Hindlimb muscle (tissue), 1 donor: ENCODE measurements at regions not wholly inside any gene's neighbourhood (a gene's known extent, or its start where the extent isn't known, plus 50 kb on each side); places are given as distances from the start of the nearest gene placed in this dataset.

ENCODE experiments used
- DNase-seq: peaks from one replicate; pipeline ENCODE4 v3.0.0-alpha.2; 2013

- peak; percentile 60 for DNase-seq
Observed at GRCh38 chr13:33721724-33722123, 96.2 kb upstream of the RFC3 start.

- peak; percentile 27 for DNase-seq
Observed at GRCh38 chr13:33722216-33722915, 95.6 kb upstream of the RFC3 start.

DNA sequence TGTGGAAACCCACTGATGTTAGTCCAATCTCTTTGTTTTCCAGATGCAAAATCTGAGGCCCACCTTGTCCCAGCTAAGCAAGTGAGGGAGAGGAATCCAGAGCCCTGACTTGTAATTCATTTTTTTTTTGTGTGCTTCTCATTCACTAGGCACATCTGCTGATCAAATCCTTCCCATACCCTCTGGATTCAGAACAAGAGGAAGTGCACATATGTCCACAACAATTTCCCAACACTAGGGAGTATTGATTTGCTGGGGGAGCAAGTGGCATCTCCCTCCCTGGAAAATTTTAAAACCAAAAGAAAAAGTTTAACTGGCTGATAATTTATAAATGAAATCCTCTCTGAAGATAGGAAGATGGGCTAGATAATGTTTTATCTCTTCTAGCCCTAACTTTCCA lies 94.6 kb upstream of the RFC3 start:
- no peak for DNase-seq

DNA sequence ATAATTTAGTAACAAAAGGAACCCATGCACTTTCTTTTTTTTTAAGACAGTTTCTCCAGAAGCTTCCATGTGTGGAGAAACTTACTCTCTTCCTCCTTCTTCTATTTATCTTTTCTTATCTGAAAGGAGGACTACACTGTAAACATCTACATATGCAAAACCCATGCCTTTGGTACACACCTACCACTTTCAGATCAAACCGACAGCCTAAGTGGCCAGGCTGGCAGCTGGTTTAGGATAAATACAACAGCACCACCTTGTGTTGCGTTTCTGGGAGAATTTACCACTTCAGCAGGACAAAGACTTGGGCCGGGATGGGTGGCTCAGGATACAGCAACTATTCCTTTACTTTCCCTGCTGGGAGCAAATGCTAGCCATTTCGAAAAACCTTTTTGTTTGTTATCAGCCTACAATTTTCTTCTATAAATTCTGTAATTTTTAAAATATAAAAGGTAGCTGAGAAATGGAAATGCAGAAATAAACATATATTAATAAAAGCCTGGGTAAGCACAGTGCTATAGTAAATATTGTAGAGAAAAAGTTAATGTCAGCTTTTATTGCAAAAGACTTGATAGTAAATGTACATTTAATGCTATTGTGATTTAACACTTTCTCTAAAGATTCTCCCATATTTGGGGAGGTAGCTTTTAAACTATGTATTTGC lies 94.0 kb upstream of the RFC3 start:
- DNase-seq, result peak; percentile 82

DNA sequence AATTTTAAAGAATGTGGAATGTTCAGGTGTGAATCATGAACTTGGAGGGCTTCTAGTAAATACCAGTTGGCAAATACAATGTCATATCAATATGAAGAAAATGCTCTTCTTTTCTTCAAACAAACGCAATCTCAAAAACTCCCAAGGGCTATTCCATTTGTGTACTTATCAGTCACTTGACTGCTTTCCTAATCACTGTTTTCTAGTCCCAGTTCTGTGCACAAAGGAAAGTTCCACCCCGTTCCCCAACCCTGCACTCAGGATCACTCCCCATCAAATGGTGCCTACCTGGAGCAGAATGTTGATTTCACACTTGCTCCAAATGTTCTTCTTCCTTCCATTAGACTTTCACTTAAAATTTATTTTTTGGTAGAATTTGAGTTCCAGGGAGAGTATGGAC lies 92.6 kb upstream of the RFC3 start:
- DNase-seq, result no peak

- DNase-seq, result no peak
Observed at GRCh38 chr13:33727297-33728083, 90.5 kb upstream of the RFC3 start.

- DNase-seq, result no peak
Observed at GRCh38 chr13:33728271-33729037, 89.5 kb upstream of the RFC3 start.

DNA sequence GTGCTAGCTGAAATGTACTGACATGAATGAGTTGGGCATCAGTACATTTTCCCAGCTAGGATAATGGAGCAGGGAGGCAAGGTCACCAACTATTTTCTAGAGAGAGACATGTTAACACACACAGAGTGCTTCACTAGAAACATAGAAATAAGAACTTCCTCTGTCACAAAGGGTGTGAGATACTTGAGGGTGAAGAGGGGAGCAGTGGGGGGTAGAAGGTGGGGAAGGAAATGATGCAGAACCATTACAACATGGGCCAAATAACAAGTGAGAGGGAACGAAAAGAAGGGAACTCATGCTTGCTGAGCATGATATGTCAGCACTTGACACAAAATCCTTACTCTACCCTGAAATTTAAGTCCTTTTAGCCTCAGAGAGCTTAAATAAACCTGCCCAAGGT lies 87.8 kb upstream of the RFC3 start:
- DNase-seq, result no peak

DNA sequence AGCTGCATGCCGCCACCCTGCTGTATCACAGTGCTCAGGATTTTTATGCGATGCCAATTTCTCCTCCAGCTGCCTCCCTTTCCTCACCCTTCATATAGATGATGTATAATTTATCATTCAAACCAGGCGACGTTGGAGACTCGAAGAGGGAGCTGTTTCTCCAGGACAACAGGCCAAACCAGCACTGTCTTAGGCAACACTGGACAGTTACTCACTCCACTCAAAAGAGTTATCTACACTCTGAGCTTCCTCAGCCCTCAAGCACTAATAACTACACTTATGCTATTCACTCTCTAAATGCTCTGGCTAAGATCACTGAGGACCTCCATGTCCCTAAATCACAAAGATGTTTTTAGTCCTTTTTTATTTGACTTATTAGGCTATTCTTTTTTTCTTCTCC lies 87.3 kb upstream of the RFC3 start:
- no peak for DNase-seq

DNA sequence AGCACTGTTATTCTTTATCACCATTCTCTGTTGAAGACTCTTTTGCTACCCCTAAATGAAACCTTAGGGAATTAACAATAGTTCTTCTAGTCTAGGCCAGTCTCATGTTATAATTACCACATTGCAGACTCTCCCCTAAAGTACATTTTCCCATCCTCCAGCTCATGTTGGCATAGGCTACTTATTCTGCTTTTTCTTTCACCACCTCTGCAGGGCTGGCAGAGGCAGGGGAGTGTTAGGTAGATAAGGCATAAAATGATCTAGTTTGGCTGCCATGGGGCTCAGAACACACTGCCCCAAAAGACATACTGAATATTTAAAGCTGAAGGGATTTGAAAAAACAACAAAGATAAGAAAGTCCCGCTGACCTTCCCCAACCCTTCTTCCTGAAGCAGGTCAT lies 82.7 kb upstream of the RFC3 start:
- no peak for DNase-seq

- DNase-seq, result no peak
Observed at GRCh38 chr13:33739254-33739653, 78.7 kb upstream of the RFC3 start.

DNA sequence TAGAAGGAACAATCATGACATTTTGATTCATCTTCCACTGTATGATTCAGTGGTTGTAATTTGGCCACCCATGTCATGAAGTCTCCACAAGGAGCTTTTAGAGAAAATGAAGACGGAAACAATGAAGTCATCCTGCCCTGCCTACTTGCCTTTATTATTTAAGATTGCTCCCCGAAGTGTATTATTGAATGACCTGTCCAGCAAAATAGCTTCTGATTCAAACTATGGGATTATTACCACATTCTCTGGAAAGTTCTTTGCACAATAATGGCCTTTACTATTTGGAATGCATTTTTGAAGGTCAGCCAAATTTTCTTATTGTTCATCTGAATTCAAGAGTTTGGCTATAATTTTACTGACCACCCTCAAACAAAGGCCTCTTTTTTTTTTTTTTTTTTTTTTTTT lies 77.8 kb upstream of the RFC3 start:
- peak; percentile 59 for DNase-seq

DNA sequence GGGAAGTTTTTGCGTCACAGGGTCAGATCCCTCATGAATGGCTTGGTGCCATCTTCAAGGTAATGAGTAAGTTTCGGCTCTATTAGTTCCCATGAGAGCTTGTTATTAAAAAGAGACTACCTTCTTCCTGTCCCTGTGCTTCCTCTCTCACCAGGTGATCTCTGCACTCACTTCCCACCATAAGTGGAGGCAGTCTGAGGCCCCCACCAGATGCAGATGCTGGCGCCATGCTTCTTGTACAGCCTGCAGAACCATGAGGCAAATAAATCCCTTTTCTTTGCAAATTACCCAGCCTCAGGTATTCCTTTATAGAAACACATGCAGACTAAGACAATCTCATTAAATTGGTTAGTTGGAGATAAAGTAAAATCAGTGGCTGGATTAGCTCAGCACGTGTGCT lies 75.6 kb upstream of the RFC3 start:
- DNase-seq, result no peak

GRCh38 chr13:33743438-33744368 lies 74.2 kb upstream of the RFC3 start:
- no peak for DNase-seq

DNA sequence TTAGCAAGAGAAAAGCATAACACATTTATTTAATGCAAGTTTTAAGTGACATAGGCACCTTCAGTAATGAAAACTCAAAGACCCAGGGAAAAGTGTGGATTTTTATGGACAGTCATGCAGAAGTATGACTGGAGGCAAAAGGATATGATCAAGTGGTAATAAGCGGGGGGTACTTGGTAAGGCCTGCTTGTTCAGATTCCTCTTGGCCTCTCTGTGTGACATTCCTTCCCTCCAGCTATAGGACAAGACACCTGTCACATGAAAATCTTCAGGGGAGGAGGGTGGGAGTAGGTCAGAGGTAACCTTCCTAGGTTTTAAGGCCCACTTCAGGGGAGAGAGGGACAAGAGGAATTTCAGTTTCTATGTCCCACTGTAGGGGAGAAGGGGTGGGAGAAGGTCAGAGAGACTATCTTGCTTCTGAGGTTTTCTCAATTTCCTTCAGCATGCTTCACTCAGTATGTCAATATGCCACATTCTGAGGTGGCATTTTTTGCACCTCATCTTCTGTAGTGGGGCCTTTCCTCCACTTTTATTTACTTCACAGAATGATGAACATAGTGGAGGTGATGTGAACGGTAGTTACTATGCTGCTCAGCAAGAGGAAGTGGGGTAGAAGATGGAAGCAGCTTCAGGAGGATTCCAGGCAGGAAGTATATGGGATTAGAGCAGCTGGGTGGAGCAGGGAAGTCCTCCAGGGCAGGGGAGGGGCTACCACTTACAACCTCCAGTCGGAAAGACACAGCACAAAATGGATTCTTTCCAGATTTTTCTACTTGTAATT lies 73.2 kb upstream of the RFC3 start:
- no peak for DNase-seq

DNA sequence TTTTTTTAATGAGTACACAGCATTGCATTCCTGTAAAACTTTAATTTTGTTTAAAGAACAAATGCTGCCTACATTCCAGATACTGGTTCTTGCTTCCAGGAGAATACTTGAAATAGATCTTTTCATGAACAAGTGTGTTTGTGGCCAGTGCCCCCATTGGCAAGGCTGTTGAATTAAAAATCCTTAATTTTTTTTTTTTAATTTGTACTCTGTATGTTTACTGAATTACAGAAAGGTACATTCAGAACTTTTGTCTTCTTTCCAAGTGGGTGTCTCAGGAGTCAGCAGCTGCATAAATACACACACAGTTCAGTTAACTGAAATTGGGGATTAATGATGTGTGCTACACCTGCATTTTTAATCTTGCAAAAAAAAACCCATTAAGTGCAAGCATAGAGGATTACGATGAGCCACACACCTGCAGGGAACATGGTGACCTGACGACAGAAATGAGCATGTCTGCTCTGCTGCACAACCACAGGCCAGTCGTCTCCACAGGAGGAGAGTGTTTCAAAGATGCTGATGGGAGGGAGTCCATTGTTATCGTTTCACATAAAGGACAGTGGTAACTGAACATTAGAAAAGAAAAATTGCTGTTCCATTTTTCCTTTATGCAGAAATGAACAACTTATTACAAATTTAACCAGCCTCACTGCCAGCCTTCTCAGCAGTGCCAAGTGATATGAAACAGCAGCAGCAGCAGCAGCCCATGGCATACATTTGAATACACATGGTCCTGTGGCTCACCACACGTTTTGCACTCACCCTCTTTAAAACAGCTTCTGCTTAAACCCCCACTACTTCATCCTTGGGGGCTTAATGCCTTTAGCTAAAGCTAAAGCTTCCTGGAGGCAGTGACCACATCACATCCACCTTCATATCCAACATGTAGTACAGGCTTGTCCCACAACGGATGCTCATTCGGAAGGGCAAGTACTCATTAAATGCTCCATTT lies 72.3 kb upstream of the RFC3 start:
- no peak for DNase-seq

GRCh38 chr13:33746867-33747266 lies 71.1 kb upstream of the RFC3 start:
- no peak for DNase-seq

- DNase-seq, result no peak
Observed at GRCh38 chr13:33751151-33751550, 66.8 kb upstream of the RFC3 start.

DNA sequence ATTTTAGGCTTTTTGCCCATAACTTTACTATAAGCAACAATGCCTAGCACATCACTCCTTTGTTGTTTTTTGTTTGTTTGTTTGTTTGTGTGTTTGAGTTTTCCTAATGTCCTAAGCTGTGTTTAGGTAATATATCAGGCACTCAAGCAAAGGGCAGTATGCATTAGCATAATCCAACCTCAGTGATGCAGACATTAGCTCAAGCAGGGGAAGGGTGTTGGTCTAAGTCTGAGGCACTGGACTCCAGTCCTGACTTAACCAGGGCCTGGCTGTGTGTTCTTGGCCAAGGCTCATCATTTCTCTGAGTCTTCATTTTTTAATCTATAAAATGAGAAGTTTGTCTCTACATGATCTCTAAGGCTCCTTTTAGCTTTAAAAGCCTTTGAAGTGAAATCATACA lies 65.9 kb upstream of the RFC3 start:
- DNase-seq, result no peak

DNA sequence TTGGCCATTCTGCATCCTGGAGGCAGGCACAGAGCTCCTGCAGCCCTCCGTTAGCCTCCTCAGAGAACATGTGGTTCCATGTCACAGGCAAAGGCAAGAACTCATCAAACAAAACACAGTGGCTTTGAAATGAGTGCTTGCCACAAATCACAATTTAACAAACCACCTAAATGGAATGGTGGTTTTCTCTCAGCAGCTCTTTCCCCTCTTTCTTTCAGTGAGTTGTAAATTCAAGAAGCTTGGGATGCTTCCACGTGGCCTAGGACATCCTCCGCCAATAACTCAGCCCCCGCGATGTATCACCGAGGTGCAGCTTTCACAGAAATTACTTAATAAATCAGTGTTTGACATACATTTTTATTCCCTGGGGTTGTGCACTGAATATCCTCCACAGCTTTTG lies 65.4 kb upstream of the RFC3 start:
- no peak for DNase-seq
